HepG2 (cell line): ENCODE measurements at regions not wholly inside any gene's neighbourhood (a gene's known extent, or its start where the extent isn't known, plus 50 kb on each side); places are given as distances from the start of the nearest gene placed in this dataset.

Experiments used
- ATAC-seq: fragments of 200-7000 bp; cut with Tn5 transposase; 3 replicates; pipeline ENCODE4 v1.9.1; 2020; ENCODE audit warnings: mild to moderate bottlenecking, moderate library complexity
- BruUV-seq: library from RNA; stranded (reverse); fragments of 400-500 nt; replicated peaks from 2 replicates; lab custom pipeline; 2021; lab: Mats Ljungman, UMichigan
- CTCF ChIA-PET: fragments of 300-600 bp; formaldehyde crosslinking; extraction: SDS; loops from one replicate; lab custom pipeline; 2021; ENCODE audit warnings: low total read pairs, inconsistent platforms, low intra/inter-chr PET ratio; lab: Yijun Ruan, JAX
- POLR2A ChIA-PET: fragments of 350-600 bp; sonication (Branson Sonifier 250); formaldehyde crosslinking; loops from one replicate; lab custom pipeline; 2020; ENCODE audit warnings: antibody characterized with exemption, inconsistent platforms; lab: Yijun Ruan, JAX
- DNase-seq: peaks from one replicate; pipeline ENCODE4 v3.0.0-alpha.2; 2015; ENCODE audit warnings: low spot score
- FAIRE-seq: peaks from 3 replicates; lab custom pipeline; 2011; peaks lifted over from hg19 to GRCh38; lab: Jason Lieb, UNC
- H2AFZ ChIP-seq: one replicate; pipeline ENCODE4 v1.6.1; 2011; ENCODE audit warnings: low read length, inconsistent platforms
- H3K27ac ChIP-seq: fragments of 300-600 bp; 3 replicates; pipeline ENCODE4 v1.8.0; 2011; ENCODE audit warnings: mixed run types, mild to moderate bottlenecking, mixed read lengths, low read length, inconsistent platforms; ENCODE audit not compliant: insufficient read depth; ENCODE audit errors: extremely low read length
- H3K27me3 ChIP-seq, 2 experiments: fragments of 200-600 bp in 1 of 2; 2 replicates in 1 of 2; 3 replicates in 1 of 2; pipeline versions ENCODE4 v1.6.0 to v1.8.0; 2011; ENCODE audit warnings: low read length in 2 of 2, mild to moderate bottlenecking in 2 of 2, moderate library complexity in 2 of 2, inconsistent platforms in 1 of 2; ENCODE audit not compliant: insufficient read depth in 2 of 2, control insufficient read depth in 1 of 2
- H3K36me3 ChIP-seq, 2 experiments: fragments of 200-600 bp in 1 of 2; replicated peaks in 1 of 2; 2 replicates in 1 of 2; 3 replicates in 1 of 2; pipeline versions ENCODE4 v1.5.1 to v1.8.0; 2011; ENCODE audit warnings: low read length in 2 of 2, inconsistent platforms in 1 of 2; ENCODE audit not compliant: insufficient read depth in 2 of 2, control insufficient read depth in 1 of 2
- H3K4me1 ChIP-seq: 2 replicates; pipeline ENCODE4 v1.5.1; 2012; ENCODE audit warnings: low read length, inconsistent platforms; ENCODE audit not compliant: insufficient read depth
- H3K4me2 ChIP-seq: 2 replicates; pipeline ENCODE4 v1.6.0; 2011; ENCODE audit warnings: low read depth, low read length, inconsistent platforms
- H3K4me3 ChIP-seq, 3 experiments: fragments of 200-600 bp in 1 of 3; sonication (generic), shearing (Covaris generic) in 1 of 3; replicated peaks in 1 of 3; 2 replicates each; pipeline ENCODE4 v1.5.1; 2011 to 2016; ENCODE audit warnings: low read length in 3 of 3, inconsistent platforms in 2 of 3, low read depth in 2 of 3, mild to moderate bottlenecking in 2 of 3, control low read depth in 1 of 3, mixed read lengths in 1 of 3; ENCODE audit not compliant: insufficient read depth in 1 of 3
- H3K79me2 ChIP-seq: one replicate; pipeline ENCODE4 v1.6.1; 2011; ENCODE audit warnings: low read length, inconsistent platforms; ENCODE audit not compliant: insufficient read depth
- H3K9ac ChIP-seq: 2 replicates; pipeline ENCODE4 v1.6.0; 2011; ENCODE audit warnings: mild to moderate bottlenecking, low read depth, low read length, inconsistent platforms; ENCODE audit not compliant: insufficient read depth
- H3K9me3 ChIP-seq: 2 replicates; pipeline ENCODE4 v1.5.1; 2012; ENCODE audit warnings: mild to moderate bottlenecking, low read length
- H4K20me1 ChIP-seq: 2 replicates; pipeline ENCODE4 v1.6.0; 2011; ENCODE audit warnings: inconsistent platforms, mild to moderate bottlenecking, low read length, moderate library complexity; ENCODE audit not compliant: insufficient read depth
- DPF2 ChIP-seq: sonication (generic); formaldehyde crosslinking; IDR thresholded peaks from 2 replicates; pipeline ENCODE4 v1.4.0; 2020; ENCODE audit warnings: mild to moderate bottlenecking, low read depth, missing genetic modification reagents, borderline replicate concordance
- HDAC2 ChIP-seq: sonication (generic); formaldehyde crosslinking; IDR thresholded peaks from 2 replicates; pipeline ENCODE4 v1.4.0; 2020; ENCODE audit warnings: missing genetic modification reagents
- HOXA7 ChIP-seq: sonication (generic); formaldehyde crosslinking; IDR thresholded peaks from 2 replicates; pipeline ENCODE4 v1.8.1; 2022; ENCODE audit warnings: mild to moderate bottlenecking, missing genetic modification reagents, moderate library complexity
- MED8 ChIP-seq: sonication (generic); formaldehyde crosslinking; IDR thresholded peaks from 2 replicates; pipeline ENCODE4 v1.8.1; 2023; ENCODE audit warnings: mild to moderate bottlenecking, missing genetic modification reagents; ENCODE audit not compliant: insufficient replicate concordance
- PHF21A ChIP-seq: sonication (generic); formaldehyde crosslinking; IDR thresholded peaks from 2 replicates; pipeline ENCODE4 v1.5.0; 2020; ENCODE audit warnings: mild to moderate bottlenecking, missing genetic modification reagents
- SNAI1 ChIP-seq: sonication (generic); formaldehyde crosslinking; IDR thresholded peaks from 2 replicates; pipeline ENCODE4 v1.5.0; 2020; ENCODE audit warnings: mild to moderate bottlenecking, missing genetic modification reagents, borderline replicate concordance
- SP4 ChIP-seq: sonication (generic); formaldehyde crosslinking; IDR thresholded peaks from 2 replicates; pipeline ENCODE4 v1.8.1; 2023; ENCODE audit warnings: mild to moderate bottlenecking, missing genetic modification reagents
- TCF12 ChIP-seq, 2 experiments: fragments of 450-650 bp in 1 of 2; sonication (generic) in 1 of 2; formaldehyde crosslinking in 1 of 2; IDR thresholded peaks; 2 replicates each; pipeline versions ENCODE4 v1.6.1 to v1.8.0; 2017 to 2022; ENCODE audit warnings: antibody characterized with exemption in 1 of 2, mild to moderate bottlenecking in 1 of 2, missing genetic modification reagents in 1 of 2, moderate library complexity in 1 of 2
- ZBTB3 ChIP-seq: sonication (generic); formaldehyde crosslinking; IDR thresholded peaks from 2 replicates; pipeline ENCODE4 v1.4.0; 2020; ENCODE audit warnings: low read depth, mild to moderate bottlenecking, moderate library complexity, missing genetic modification reagents, borderline replicate concordance
- ZBTB37 ChIP-seq: sonication (generic); formaldehyde crosslinking; IDR thresholded peaks from 2 replicates; pipeline ENCODE4 v1.4.0; 2020; ENCODE audit warnings: mild to moderate bottlenecking, missing genetic modification reagents
- ZMAT3 ChIP-seq: sonication (generic); formaldehyde crosslinking; conservative IDR thresholded peaks from 2 replicates; pipeline ENCODE4 v1.7.0; 2021; ENCODE audit warnings: missing genetic modification reagents
- ZNF17 ChIP-seq: sonication (generic); formaldehyde crosslinking; IDR thresholded peaks from 2 replicates; pipeline ENCODE4 v1.5.0; 2020; ENCODE audit warnings: mild to moderate bottlenecking, missing genetic modification reagents
- ZNF331 ChIP-seq: sonication (generic); formaldehyde crosslinking; IDR thresholded peaks from 2 replicates; pipeline ENCODE4 v1.4.0; 2020; ENCODE audit warnings: missing genetic modification reagents
- ZNF709 ChIP-seq: sonication (generic); formaldehyde crosslinking; IDR thresholded peaks from 2 replicates; pipeline ENCODE4 v1.5.0; 2020; ENCODE audit warnings: mild to moderate bottlenecking, missing genetic modification reagents
- WGBS: methylation state at CpG from one replicate; pipeline ENCODE4 v1.1.6; 2017; ENCODE audit warnings: low lambda C conversion rate; 5-methylcytosine and 5-hydroxymethylcytosine counted together
- in situ Hi-C: cut with HindIII; loops from 2 replicates; pipeline ENCODE4 v1.10.0; 2017; ENCODE audit warnings: low pct_unique_long_range_greater_than_20kb; ENCODE audit not compliant: extremely low pct_ligation_motif_present
- intact Hi-C: fragments of 100-400 bp; cut with micrococcal nuclease; formaldehyde crosslinking; loops from one replicate; pipeline ENCODE4 v1.10.0; 2022; ENCODE audit not compliant: unreplicated experiment
- TF ChIP-seq, protein P1 (sequence below): IDR thresholded peaks from 2 replicates; pipeline ENCODE4 v1.6.1; 2016; ENCODE audit warnings: missing genetic modification reagents, missing compliant biosample characterization
- TF ChIP-seq, protein P2 (sequence below): sonication (generic); formaldehyde crosslinking; IDR thresholded peaks from 2 replicates; pipeline ENCODE4 v1.4.0; 2020; ENCODE audit warnings: missing genetic modification reagents

DNA sequence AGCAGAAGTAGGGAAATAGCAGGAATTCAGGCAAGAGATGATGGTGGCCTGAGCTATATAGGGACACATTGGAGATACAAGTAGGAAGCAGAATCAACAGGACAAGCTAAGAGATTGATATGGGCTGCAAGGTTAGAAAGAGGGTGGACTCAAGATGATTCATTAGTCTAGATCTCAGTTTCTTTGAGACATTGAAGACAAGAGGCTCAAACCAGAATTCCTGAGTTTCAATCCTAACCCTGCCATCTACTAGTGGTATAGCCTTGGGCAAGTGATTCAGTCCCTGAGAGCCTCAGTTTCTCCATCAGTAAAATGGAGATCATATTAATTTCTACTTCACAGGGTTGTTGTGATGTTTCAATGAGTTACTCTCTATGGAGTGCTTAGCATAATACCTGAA is 53.1 kb upstream of the NAV2 start:
- no peak overlapping the region for H3K9ac ChIP-seq
- H2AFZ ChIP-seq = no peak overlapping the region
- POLR2A ChIA-PET = no interaction called here
- H3K79me2 ChIP-seq = no peaks in the 10 kb centered on the region
- no TSS peak for BruUV-seq
- no peak for TF ChIP-seq MED8
- TF ChIP-seq ZBTB37 (CRISPR knock-in tag) = no peak
- no peak for TF ChIP-seq ZNF17 (CRISPR knock-in tag)
- TF ChIP-seq, protein P1, sequence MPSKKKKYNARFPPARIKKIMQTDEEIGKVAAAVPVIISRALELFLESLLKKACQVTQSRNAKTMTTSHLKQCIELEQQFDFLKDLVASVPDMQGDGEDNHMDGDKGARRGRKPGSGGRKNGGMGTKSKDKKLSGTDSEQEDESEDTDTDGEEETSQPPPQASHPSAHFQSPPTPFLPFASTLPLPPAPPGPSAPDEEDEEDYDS (CRISPR knock-in tag) = no peak
- no peak for TF ChIP-seq ZNF331 (CRISPR knock-in tag)
- no peak for TF ChIP-seq DPF2
- TF ChIP-seq TCF12 (IDR thresholded peaks at IDR 0.05) = no peak
- TF ChIP-seq TCF12 (CRISPR knock-in tag; IDR thresholded peaks at IDR 0.05) = no peak
- TF ChIP-seq, all 625 proteins: peak for 0
- H3K4me3 ChIP-seq = no peak overlapping the region
- H3K4me2 ChIP-seq = no peak overlapping the region
- ATAC-seq (no peak), DNase-seq (no peak), FAIRE-seq (no peak)
- 0 out of 5 replicates have a peak, but pooled peaks cover 0 to 2% of the 10 kb centered on the region in 2 experiments for H3K27me3 ChIP-seq
- no peaks in the 10 kb centered on the region for H3K9me3 ChIP-seq
- no peak overlapping the region for H3K27ac ChIP-seq
- CTCF ChIA-PET = no interaction called here
- H4K20me1 ChIP-seq = no peaks in the 10 kb centered on the region
- intact Hi-C loops (no loop called here), in situ Hi-C loops (no loop called here)
- H3K4me1 ChIP-seq = no peaks in the 10 kb centered on the region
- no peaks in the 10 kb centered on the region for H3K36me3 ChIP-seq

GRCh38 chr11:19658344-19658743 is 54.3 kb upstream of the NAV2 start:
- in situ Hi-C loops = no loop called here
- CTCF ChIA-PET = no interaction called here
- H3K4me3 ChIP-seq = no peak overlapping the region
- no peaks in the 10 kb centered on the region for H3K9me3 ChIP-seq
- H2AFZ ChIP-seq = no peak overlapping the region
- no peaks in the 10 kb centered on the region for H3K79me2 ChIP-seq
- FAIRE-seq = no peak
- WGBS = 0% methylated on average over 2 of the region's 2 CpGs
- POLR2A ChIA-PET = no interaction called here
- no peak overlapping the region for H3K9ac ChIP-seq
- DNase-seq = no peak
- ATAC-seq = no peak
- H3K4me2 ChIP-seq = no peak overlapping the region
- no peaks in the 10 kb centered on the region for H4K20me1 ChIP-seq
- H3K27me3 ChIP-seq = 0 out of 5 replicates have a peak, but pooled peaks cover 0 to 2% of the 10 kb centered on the region in 2 experiments
- H3K27ac ChIP-seq = no peak overlapping the region
- no TSS peak for BruUV-seq
- no peaks in the 10 kb centered on the region for H3K4me1 ChIP-seq
- no peaks in the 10 kb centered on the region for H3K36me3 ChIP-seq
- intact Hi-C loops = no loop called here
- TF ChIP-seq ZMAT3 (CRISPR knock-in tag) (no peak), SP4 (CRISPR knock-in tag) (no peak), ZBTB3 (CRISPR knock-in tag) (no peak), HDAC2 (CRISPR knock-in tag) (no peak), PHF21A (CRISPR knock-in tag) (no peak), ZNF709 (CRISPR knock-in tag) (no peak), SNAI1 (CRISPR knock-in tag) (no peak), HOXA7 (no peak)
- TF ChIP-seq, protein P2, sequence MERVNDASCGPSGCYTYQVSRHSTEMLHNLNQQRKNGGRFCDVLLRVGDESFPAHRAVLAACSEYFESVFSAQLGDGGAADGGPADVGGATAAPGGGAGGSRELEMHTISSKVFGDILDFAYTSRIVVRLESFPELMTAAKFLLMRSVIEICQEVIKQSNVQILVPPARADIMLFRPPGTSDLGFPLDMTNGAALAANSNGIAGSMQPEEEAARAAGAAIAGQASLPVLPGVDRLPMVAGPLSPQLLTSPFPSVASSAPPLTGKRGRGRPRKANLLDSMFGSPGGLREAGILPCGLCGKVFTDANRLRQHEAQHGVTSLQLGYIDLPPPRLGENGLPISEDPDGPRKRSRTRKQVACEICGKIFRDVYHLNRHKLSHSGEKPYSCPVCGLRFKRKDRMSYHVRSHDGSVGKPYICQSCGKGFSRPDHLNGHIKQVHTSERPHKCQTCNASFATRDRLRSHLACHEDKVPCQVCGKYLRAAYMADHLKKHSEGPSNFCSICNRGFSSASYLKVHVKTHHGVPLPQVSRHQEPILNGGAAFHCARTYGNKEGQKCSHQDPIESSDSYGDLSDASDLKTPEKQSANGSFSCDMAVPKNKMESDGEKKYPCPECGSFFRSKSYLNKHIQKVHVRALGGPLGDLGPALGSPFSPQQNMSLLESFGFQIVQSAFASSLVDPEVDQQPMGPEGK (CRISPR knock-in tag) = no peak
